Upper lobe of left lung (tissue), 4 donors: ENCODE measurements at regions not wholly inside any gene's neighbourhood (a gene's known extent, or its start where the extent isn't known, plus 50 kb on each side); places are given as distances from the start of the nearest gene placed in this dataset.

ENCODE experiments used
- EP300 ChIP-seq, 4 donors: sonication (generic); formaldehyde crosslinking; IDR thresholded peaks; one replicate each; pipeline ENCODE4 v1.5.1; 2017; ENCODE audit warnings: antibody characterized with exemption in 4 of 4, control low read depth in 2 of 4
- POLR2A ChIP-seq, 4 donors: fragments of 450-650 bp; IDR thresholded peaks; one replicate each; pipeline ENCODE4 v1.5.1; 2016 to 2017; ENCODE audit warnings: antibody characterized with exemption in 4 of 4, mild to moderate bottlenecking in 2 of 4
- POLR2AphosphoS5 ChIP-seq, 2 donors: sonication (generic); formaldehyde crosslinking; IDR thresholded peaks; one replicate each; pipeline ENCODE4 v1.5.1; 2017; ENCODE audit warnings: antibody characterized with exemption in 2 of 2
- TF ChIP-seq, protein P1 (sequence below), 6 experiments: fragments of 450-650 bp in 4 of 6; fragments of 200-600 bp in 2 of 6; sonication (generic) in 2 of 6; IDR thresholded peaks; one replicate each; pipeline ENCODE4 v1.5.1; 2016 to 2019; ENCODE audit warnings: antibody characterized with exemption in 6 of 6

GRCh38 chr18:73752965-73753364, 394.7 kb downstream of the FBXO15 start:
- TF ChIP-seq POLR2A (IDR thresholded peaks at IDR 0.05): no peak
- no peak for TF ChIP-seq EP300 (IDR thresholded peaks at IDR 0.05)
- TF ChIP-seq, protein P1, sequence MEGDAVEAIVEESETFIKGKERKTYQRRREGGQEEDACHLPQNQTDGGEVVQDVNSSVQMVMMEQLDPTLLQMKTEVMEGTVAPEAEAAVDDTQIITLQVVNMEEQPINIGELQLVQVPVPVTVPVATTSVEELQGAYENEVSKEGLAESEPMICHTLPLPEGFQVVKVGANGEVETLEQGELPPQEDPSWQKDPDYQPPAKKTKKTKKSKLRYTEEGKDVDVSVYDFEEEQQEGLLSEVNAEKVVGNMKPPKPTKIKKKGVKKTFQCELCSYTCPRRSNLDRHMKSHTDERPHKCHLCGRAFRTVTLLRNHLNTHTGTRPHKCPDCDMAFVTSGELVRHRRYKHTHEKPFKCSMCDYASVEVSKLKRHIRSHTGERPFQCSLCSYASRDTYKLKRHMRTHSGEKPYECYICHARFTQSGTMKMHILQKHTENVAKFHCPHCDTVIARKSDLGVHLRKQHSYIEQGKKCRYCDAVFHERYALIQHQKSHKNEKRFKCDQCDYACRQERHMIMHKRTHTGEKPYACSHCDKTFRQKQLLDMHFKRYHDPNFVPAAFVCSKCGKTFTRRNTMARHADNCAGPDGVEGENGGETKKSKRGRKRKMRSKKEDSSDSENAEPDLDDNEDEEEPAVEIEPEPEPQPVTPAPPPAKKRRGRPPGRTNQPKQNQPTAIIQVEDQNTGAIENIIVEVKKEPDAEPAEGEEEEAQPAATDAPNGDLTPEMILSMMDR (IDR thresholded peaks at IDR 0.05): no peak
- TF ChIP-seq POLR2AphosphoS5 (IDR thresholded peaks at IDR 0.05): no peak
